ENCODE measurements at regions not wholly inside any gene's neighbourhood (a gene's known extent, or its start where the extent isn't known, plus 50 kb on each side); places are given as distances from the start of the nearest gene placed in this dataset.

DNA sequence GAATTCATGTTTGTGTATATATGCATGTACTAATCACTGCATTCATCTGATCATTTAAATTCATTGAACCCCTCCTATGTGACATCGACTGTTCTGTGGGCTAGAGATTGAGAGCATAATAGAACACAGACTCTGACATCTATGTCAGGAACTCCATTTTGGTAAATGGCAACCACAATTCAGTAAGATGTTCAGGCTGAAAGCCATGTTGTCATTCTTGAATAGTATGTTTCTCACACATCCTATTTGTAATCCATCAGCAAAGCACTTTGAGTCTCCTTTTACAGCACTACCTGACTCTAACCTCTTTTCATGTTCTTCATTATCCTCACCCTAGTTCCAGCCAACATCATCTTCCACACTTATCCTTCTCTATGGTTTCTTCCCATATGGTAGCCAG lies 413.8 kb upstream of the MEX3C start:
- DNase-seq = no peak

DNA sequence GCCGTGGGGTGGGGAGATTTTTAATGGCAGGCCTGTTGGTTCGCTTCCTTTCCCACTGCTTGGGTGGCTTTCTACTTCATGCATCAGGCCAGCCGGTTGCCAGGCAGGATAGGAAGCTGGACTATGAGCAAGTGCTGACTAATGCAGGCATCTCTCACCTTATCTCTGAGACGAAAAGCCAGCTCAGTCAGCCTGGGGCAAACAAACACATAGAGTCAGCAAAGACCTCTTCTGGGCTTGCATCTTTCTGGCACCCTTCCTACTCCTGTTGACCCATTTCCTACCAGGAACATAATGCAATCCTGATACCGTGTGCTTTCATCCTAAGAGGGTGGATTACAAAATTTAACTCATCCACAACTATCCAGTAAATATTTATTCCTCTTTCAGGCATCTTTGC lies 416.6 kb upstream of the MEX3C start:
- DNase-seq = no peak

DNA sequence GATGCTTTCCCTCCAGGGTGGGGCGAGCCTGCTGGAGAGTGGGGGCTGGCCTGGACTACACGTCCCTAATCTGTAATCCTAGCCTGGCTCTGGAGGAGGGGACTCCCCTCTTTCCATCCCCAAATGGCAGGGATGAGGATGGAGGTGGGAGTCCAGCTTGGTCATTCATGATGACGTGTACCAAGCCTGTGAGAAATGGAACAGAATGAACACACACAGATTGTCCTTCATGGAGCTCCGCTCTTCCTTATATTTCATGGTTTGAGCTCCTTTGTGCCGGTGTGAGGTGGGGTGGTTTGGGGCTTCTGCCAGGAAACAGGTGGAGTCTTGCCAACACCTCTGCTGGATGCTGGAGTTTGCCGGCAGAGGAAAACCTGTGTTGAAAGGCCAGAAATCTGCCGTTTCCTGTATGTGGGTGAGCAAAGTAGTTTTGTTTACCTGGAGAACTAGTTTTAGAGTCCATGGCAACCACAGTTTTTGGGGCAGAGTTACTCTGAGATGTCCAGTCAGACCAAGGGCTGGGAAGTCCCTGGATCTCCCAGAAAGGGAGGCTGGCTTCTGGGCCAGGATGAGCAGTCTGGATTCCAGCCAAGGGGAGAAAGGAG lies 417.6 kb upstream of the MEX3C start:
- DNase-seq = no peak

DNA sequence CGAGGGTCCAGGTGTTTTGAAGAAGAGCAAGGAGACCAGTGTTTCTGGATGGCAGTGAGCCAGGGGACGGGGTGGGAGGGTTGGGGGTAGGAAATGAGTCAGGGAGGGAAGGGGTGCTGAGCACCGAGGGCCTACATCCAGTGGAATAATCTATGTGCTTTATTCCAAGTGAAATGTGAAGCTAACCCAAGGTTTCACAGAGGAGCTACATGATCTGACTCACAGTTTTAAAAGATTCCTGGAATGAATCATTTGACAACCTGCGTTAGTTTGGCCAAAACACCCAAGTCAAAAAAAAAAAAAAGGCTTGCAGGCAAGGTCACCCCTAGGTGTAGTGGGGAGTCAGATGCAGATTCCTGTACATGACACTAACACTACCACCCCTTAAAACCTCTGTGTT lies 419.7 kb upstream of the MEX3C start:
- DNase-seq = no peak

DNA sequence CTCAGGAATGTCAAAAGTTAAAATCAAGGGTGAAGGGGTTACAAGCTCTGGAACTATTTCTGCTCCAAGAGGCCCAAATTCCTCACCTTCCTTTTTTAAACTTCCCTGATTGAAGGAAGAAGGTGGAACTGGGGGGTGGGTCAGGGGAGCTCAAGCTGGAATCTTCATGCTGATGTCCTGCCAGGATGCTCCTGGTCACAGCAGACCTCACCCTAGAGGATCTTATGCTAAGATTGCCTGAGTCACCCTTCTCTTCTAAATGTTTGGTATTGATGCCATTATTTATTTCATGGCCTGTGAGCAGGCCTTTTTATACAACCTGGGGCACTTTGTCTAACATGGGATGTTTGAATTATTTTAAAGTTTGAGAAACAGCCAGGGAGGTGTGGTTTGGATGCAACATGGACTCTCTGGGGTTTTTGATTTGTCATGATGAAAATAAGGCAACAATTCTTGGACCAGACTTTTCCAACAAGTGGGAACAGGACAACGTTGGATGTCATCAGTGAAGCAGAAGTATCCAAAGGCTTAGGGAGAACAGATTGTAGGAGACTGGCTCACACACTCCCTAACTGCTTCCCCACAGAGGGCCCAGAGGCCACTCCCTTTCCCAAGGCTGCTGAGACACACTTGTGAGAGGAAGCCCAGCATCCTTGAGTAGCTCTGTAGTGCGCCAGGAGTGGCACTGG lies 420.2 kb upstream of the MEX3C start:
- DNase-seq = no peak

DNA sequence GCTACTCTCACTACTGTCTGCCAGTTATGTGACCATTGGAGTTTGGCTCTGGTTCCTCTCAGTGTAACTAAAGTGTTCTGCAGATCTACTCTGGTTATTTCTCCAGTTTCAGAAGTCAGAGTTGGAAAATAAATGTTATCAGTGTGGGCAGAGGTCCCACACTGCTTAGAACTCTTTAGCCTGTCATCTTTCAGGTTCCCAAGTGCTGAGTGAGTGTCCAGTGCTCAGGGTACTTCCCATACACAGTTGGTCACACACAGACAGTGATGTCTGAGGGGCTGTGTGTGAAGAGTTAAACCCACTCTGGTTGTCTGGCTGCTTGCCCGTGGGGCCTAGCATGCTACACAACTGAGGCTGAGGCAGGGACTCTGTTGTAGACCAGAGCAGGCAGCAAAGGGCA lies 421.8 kb upstream of the MEX3C start:
- DNase-seq = no peak

DNA sequence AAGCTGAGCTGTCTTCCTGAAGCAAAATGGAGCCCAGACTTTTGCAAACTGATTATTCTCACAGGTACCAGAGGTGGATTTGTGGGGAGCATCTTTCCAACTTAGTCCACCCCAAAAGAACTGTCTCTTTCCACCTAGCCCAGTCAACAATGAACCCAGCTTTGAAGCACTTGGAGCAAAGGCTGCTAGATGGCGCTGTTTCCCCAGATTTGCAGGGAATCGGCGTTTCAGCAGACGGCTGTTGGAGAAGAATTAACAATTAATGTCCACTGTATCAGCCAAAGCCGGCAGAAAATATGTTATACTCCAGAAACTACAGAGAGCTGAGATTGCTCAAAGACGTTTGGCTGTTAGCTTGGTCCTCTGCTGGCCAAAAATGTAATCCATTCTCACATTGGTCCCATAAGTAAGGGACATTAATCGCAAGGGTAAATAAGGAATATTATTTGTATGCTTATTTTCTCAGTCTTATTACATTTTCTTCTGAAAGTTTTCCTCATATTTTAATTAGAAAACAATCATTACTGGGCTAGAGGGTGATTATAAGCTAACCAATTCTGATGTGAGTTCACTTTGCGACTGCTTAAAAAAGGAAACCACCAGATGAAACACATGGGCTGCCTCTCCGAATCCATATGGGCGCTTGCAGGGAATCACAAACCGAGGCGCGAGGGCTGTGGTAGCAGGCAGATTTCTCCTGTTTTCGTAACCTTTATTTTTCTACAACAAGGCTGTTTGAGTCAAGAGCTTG lies 423.8 kb upstream of the MEX3C start:
- DNase-seq = peak; percentile 66

DNA sequence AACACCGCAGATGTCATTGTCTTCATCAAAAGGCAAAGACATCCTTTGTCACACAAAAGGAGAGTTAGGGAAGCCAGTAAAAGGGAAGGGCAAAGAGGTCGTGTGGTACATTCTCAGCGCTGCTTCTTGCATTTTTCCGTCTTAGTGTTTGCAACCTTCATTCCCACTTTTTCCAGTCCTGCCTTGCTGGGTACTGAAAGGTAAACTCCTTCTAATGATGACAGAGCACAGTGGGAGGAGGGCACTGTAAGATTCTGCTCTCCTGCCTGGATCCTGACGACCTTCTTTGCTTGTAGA lies 424.3 kb upstream of the MEX3C start:
- DNase-seq = no peak

DNA sequence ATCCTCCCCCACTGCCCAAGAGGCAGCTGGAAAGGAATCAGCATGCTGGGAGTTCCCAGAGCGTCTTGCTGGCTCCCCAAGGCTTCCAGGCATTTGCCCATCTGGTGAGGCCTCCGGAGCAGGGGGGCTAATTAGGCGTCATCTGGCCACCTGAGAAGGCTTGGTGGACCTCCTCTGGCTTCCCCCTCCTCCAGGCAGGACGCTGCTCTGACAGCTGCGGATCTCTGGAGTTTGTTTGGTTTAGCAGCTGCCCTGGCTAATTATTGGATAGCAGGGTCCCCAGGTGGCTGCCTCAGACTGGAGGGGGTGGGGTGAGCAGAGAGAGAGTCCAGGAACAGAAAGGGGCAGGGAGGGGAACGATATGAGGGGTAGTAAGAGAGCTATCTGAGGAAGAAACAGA lies 425.2 kb upstream of the MEX3C start:
- no peak for DNase-seq

DNA sequence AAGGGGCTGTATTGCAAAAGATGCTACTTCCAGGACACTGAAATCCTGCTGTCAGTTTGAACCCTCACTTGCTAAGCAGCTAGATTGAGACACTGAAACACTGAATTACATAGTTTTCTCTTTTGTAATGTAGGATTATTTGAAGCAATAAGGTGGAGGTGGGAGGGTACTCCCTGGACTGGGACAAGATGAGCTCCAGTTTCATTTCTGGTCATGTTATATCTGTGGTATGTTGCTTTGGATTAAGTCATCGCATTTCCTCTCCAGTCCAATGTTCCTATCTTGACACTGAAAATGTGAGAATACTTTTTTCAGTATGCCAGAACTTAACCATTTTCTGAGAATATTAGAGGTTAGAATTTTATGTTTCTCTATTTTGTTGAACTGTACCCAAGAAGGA lies 426.2 kb upstream of the MEX3C start:
- no peak for DNase-seq

DNA sequence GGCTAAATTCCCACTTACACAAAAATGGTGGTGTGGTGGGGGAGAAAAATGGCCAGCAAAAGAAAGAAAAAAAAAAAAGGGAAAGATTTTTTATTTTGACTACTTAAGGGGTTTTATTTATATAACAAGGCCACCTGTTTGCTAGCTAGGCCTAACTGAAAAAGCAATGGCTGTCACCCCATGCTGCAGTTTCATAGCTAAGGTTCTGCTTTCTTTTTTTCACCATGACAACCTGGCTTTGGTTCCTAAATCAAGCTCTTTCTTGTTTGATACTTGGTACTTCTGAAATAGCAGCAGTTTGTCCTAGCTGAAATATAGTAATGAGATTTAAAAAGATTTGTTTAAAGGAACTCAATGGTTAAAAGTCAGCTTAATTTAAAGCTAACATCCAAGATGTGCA lies 433.2 kb upstream of the MEX3C start:
- no peak for DNase-seq

DNA sequence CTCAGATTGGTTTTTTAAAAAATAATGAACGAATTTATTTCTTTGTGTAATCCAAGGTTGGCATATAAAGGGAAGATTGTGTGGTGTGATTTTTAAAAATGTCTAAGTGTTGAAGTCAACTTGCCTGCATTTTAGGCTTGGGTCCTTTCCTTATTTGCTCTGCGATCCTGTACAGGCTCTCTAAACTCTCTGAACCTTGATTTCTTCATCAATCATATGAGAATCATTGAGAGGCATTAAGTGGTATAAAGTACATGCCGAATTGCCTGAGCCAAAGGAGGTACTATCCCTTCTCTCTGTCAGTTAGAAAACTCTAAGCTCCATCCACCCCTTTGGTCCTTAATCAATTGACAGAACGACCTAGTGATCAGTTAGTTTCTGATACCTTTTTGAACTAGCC lies 440.4 kb upstream of the MEX3C start:
- DNase-seq = no peak

DNA sequence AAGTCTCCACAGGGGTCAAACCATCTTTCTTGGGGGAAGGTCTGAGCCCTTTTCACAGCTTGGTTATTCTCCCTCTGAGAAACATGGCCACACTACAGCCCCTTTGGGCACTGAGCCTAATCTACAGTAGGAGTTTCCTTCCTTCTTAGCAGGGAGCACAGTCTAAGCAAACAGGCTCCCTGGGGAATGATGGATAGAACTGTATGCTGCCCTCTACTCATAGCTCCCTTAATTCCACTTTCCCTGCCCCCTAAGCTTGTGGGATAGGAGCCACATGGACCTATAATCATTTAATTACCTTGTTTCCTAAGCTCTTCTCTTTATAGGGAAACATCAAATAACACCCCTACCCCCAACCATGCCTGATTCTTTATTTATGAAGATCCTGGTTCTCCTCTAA lies 442.1 kb upstream of the MEX3C start:
- DNase-seq = no peak

DNA sequence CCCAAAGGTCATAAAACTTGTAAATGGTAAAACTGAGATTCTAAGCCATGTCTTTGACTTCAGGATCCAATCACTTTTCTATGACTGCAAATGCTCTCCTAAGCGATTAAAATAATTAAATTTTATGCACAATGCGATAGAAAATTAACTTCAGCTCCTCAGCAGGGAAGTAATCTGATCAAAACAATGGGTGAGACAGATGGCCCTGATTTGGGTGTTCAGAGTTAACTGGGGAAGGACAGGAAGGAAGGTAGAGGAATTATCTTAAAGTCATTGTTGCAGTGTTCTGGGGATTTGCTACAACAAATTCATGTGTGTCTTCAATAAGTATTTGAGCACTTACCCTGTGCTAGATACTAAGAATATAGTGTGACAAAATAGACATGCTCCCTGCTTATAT lies 446.0 kb upstream of the MEX3C start:
- no peak for DNase-seq

DNA sequence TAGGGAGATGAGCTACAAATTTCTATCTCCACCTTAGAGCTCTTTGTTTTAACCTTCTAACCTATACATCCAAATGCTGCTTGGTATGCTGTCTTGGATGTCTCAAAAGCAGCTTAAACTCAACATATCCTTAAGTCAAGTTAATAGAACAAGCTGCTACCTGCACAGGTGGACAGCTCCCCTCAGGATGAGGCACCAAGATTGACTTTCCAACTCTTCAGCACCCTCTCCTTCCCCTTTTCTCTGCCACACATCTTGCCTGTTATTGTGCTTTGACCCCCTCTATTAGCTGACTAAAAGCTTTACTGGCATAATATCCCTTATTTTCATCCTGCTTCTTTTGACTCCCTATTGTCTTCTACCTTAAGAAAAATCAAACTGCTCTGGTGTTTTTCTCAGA lies 448.1 kb upstream of the MEX3C start:
- no peak for DNase-seq

DNA sequence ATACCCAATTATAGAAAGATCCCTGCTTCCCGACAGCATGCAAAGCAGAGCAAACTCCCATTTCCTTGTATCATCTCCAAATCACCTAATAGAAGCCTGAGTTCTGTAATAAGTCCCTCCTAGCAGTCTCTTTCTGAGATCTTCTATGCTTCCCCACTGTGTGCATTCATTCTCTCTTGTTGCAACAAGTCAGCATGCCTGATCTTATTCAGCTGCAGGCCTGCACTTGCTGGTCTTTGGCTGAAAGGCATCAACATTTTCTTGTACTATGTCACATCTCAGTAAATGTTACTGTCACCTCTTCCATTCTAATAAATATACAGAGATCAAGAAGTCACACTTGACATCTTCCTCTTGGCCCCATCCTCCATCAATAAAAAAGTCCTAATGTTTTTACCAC lies 449.9 kb upstream of the MEX3C start:
- no peak for DNase-seq

DNA sequence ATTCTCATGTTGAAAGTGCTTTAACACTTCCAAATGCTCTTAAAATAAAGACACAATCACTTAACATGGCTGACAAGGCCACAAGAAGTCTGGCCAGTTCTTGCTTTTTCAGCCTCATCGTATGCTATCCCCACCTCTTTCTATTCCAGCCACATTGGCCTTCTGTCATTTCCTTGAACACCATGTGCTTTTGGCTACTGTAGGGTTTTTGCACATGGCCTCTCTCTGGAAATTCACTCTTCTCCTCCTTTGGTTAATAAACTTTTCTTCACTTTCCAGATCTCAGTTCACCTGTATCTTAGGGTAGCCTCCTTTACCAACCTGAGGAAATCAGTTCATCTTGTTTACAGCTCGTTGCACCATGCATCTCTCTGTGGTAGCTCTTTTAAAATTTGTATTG lies 450.5 kb upstream of the MEX3C start:
- DNase-seq = no peak

DNA sequence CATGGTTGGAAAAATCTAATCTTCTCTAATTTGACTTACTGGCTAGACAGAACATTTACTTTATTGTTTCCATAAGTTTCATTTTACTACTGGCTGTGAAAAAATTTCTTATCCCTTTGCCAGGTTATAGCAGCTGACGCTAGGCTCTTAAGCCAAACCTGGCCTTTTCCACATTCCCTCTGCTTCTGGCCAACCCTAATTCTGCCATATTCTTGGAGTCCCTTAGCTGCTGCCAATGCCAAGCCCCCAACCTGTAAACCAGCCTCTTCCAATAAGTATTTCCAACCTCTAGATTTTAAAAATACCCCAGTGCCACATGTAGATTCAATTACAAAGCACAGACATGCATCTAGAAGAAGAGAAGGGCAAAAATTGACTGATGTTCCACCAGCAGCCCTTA lies 452.3 kb upstream of the MEX3C start:
- no peak for DNase-seq

DNA sequence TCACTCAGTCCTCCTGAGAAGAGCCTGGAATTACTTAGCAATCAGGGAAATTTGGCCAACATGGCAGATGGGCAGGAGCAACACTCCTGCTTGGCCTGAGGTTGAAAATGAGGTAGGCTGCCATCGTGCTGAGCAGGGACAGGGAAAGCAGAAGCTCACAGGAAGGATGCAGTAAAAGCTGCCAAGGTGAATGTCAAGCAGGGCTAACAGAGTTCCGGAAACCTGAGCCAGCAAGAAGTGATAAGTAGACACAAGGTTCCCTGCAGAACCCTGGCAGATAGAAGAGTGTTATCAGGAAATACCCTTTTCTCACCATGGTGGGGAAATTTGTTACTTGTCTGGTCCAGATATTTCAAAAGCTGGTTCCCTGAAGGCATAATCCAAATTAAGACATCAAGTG lies 454.3 kb upstream of the MEX3C start:
- DNase-seq = no peak

DNA sequence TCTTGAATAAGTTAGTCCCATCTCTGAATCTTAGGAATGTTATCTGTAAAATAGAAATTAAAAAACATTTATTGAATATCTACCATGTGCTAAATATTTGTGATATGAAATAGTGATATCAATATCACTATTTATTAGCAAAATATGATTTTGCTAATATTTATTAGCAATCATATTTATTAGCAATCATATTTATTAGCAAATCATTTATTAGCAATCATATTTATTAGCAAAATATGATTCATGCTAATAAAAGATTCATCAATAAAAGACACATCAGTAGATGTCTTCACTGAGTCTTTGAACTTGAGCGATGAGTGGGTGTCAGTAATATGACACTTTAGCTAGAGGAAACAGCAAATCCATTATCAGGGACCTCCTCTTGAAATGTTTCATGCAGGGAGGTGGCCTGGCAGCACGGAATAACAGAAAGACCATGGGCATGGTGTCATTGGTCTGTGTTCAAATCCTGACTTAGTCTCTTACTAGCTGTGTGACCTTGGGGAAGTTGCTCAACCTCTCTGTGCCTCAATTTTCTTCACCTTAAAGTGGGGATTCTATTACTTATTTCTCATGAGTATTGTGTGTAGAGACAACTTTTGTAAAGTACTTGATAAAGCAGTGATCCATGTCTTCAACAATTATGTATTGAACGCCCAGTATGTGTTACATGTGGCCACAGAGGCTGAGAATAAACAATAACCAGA lies 456.2 kb upstream of the MEX3C start:
- no peak for DNase-seq

DNA sequence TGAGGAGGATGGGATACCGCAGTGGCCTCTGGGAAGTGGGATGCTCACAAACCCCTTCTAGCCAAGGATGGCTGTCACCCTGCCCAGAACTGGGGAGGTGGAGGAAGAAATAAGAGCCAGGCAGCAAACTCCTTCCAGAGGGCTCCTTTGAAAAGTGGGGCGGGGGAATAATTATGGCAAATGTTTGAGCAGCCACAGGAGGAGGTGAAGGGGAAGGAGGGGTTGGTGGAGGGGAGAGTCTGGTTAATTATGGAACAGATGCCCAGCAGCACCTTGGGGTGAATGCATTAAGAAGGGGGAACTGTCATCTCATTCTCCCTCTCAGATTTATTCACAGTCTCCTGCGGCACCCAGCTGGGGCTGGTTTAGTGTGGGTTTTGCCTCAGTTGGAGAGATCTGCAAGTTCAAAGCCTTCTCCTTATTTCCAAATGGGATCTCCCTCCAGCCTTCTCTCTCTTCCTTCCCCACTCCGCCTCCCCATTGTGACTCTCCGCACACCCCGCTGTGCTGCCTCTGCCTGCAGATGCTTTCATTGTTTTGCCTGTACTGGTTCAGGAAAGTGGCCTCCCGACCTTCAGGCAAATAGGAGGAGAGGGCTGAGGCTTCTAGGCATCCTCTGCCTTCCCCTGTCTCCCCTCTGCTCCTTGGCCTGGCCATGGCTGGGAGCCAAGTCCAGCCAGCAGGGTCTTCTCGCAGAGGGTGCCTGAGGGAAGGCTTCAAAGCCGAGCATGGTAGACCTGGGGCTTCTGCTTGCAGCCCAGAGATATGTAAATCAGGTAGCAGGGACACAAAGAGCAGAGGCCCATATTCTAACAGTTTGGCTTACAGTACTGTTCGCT lies 457.2 kb upstream of the MEX3C start:
- no peak for DNase-seq

DNA sequence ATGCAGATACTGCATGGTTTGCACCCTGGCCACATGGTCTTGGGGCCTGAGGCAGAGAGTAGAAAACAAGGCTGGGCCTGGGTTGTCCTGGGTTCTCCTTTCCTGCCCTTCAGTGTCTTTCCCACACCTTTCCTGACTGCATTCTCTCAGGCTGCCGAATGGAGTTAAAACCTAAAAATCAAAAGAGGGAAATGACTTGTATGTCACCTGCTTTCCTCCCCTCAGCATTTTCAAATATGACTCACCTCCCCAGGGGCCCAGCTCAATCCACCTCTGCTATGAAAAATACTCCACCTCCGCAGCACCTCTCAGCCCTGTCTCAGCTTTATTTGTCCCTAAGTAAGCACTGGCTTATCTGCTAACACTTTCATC lies 457.8 kb upstream of the MEX3C start:
- no peak for DNase-seq

DNA sequence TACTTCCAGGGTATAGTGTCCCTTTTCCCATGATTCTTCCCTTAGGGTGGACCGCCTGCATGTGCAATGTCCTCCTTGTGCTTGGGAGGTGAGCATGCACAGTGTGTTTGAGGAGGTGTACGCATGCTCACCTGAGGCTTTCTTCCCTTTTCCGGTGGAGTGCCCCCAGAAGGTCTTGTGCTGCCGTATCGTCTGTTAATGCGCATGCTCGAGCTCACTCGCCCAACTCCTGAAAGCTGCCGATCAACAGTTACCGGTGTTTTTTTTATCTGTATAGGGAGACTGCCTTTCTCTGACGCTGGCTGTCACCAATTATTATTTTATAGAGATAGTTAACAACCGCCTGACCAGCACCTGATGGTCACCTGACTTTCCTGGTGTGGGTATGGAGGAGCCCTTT lies 458.8 kb upstream of the MEX3C start:
- no peak for DNase-seq
